GM23338 (cell line): ENCODE measurements at regions not wholly inside any gene's neighbourhood (a gene's known extent, or its start where the extent isn't known, plus 50 kb on each side); places are given as distances from the start of the nearest gene placed in this dataset.

Experiments
- ATAC-seq: fragments of 200-7000 bp; cut with Tn5 transposase; 3 replicates; pipeline ENCODE4 v1.9.1; 2020
- DNase-seq: peaks from one replicate; pipeline ENCODE4 v3.0.0-alpha.2; 2015; ENCODE audit warnings: low spot score
- H2AFZ ChIP-seq: fragments of 200-600 bp; sonication (generic); 2 replicates; pipeline ENCODE4 v1.8.0; 2016; ENCODE audit warnings: antibody characterized with exemption, mild to moderate bottlenecking, moderate library complexity
- H3F3A ChIP-seq: fragments of 200-600 bp; sonication (generic); replicated peaks from 2 replicates; pipeline ENCODE4 v1.8.0; 2017; ENCODE audit warnings: antibody characterized with exemption, mixed run types, low read depth
- H3K27ac ChIP-seq: fragments of 200-600 bp; sonication (generic); 2 replicates; pipeline ENCODE4 v1.6.1; 2016; ENCODE audit warnings: low read depth
- H3K27me3 ChIP-seq: fragments of 200-600 bp; sonication (generic); 2 replicates; pipeline ENCODE4 v1.8.0; 2016; ENCODE audit warnings: mild to moderate bottlenecking, mixed run types, moderate library complexity; ENCODE audit not compliant: insufficient read depth
- H3K36me3 ChIP-seq: fragments of 200-600 bp; sonication (generic); 2 replicates; pipeline ENCODE4 v1.8.0; 2016; ENCODE audit warnings: mild to moderate bottlenecking; ENCODE audit not compliant: insufficient read depth
- H3K4me1 ChIP-seq: fragments of 200-600 bp; sonication (generic); 2 replicates; pipeline ENCODE4 v1.8.0; 2016; ENCODE audit warnings: mild to moderate bottlenecking, moderate library complexity; ENCODE audit not compliant: insufficient read depth
- H3K4me2 ChIP-seq: fragments of 200-600 bp; sonication (generic); 2 replicates; pipeline ENCODE4 v1.7.1; 2017; ENCODE audit warnings: mixed run types
- H3K4me3 ChIP-seq: fragments of 200-600 bp; sonication (generic); 2 replicates; pipeline ENCODE4 v1.6.1; 2016; ENCODE audit warnings: mixed run types
- H3K79me2 ChIP-seq: fragments of 200-600 bp; sonication (generic); replicated peaks from 2 replicates; pipeline ENCODE4 v1.8.0; 2017; ENCODE audit warnings: mild to moderate bottlenecking; ENCODE audit not compliant: insufficient read depth
- H3K9me2 ChIP-seq: fragments of 200-600 bp; sonication (generic); 2 replicates; pipeline ENCODE4 v1.8.0; 2017; ENCODE audit not compliant: insufficient read depth
- H4K20me1 ChIP-seq: fragments of 200-600 bp; sonication (generic); replicated peaks from 2 replicates; pipeline ENCODE4 v1.8.0; 2017; ENCODE audit warnings: mild to moderate bottlenecking; ENCODE audit not compliant: insufficient read depth
- H3K27ac Mint-ChIP-seq: 2 replicates; pipeline ENCODE4 v1.8.0; 2020; ENCODE audit warnings: inconsistent platforms, mild to moderate bottlenecking, moderate library complexity, mixed read lengths
- H3K27me3 Mint-ChIP-seq: 3 replicates; pipeline ENCODE4 v1.8.0; 2022; ENCODE audit warnings: low read depth, mild to moderate bottlenecking, moderate library complexity, mixed read lengths, inconsistent platforms; ENCODE audit not compliant: insufficient read depth, poor library complexity
- H3K36me3 Mint-ChIP-seq: 3 replicates; pipeline ENCODE4 v1.8.0; 2021; ENCODE audit warnings: low read depth, mild to moderate bottlenecking, inconsistent platforms, moderate library complexity, mixed read lengths
- H3K4me1 Mint-ChIP-seq: 3 replicates; pipeline ENCODE4 v1.8.0; 2020; ENCODE audit warnings: mild to moderate bottlenecking, inconsistent platforms, mixed read lengths
- H3K4me3 Mint-ChIP-seq: 3 replicates; pipeline ENCODE4 v1.8.0; 2021; ENCODE audit warnings: moderate library complexity, mild to moderate bottlenecking, inconsistent platforms, mixed read lengths
- H3K9me3 Mint-ChIP-seq: 3 replicates; pipeline ENCODE4 v1.8.0; 2020; ENCODE audit warnings: moderate library complexity, mild to moderate bottlenecking, inconsistent platforms, mixed read lengths
- CREB1 ChIP-seq: fragments of 250-450 bp; sonication (Bioruptor Pico); IDR thresholded peaks from 2 replicates; pipeline ENCODE4 v1.5.0; 2020; ENCODE audit warnings: low read depth, mild to moderate bottlenecking, moderate library complexity
- CTCF ChIP-seq, 2 experiments: fragments of 200-600 bp in 1 of 2; sonication (generic) in 1 of 2; conservative IDR thresholded peaks; 2 replicates each; pipeline versions ENCODE4 v1.5.1 to v1.6.1; 2016 to 2017; ENCODE audit warnings: antibody characterized with exemption in 2 of 2, low read depth in 2 of 2, mild to moderate bottlenecking in 2 of 2, moderate library complexity in 1 of 2
- ETS1 ChIP-seq: IDR thresholded peaks from 2 replicates; pipeline ENCODE4 v1.6.1; 2016; ENCODE audit warnings: antibody characterized with exemption
- EZH2phosphoT487 ChIP-seq: fragments of 200-600 bp; sonication (generic); IDR thresholded peaks from one replicate; pipeline ENCODE4 v1.8.1; 2018; ENCODE audit warnings: antibody characterized with exemption; ENCODE audit not compliant: unreplicated experiment
- NANOG ChIP-seq: IDR thresholded peaks from 2 replicates; pipeline ENCODE4 v1.6.1; 2016; ENCODE audit warnings: antibody characterized with exemption, borderline replicate concordance
- POLR2AphosphoS5 ChIP-seq: IDR thresholded peaks from 2 replicates; pipeline ENCODE4 v1.6.1; 2016; ENCODE audit warnings: antibody characterized with exemption, low read depth
- REST ChIP-seq: IDR thresholded peaks from one replicate; pipeline ENCODE4 v1.6.1; 2018; ENCODE audit warnings: antibody characterized with exemption; ENCODE audit not compliant: unreplicated experiment
- ZNF114 ChIP-seq: fragments of 250-450 bp; sonication (Bioruptor Pico); IDR thresholded peaks from 2 replicates; pipeline ENCODE4 v1.5.0; 2020; ENCODE audit warnings: mild to moderate bottlenecking, moderate library complexity

GRCh38 chr6:49038294-49038822 is 424.7 kb downstream of the MMUT start (continued):
- TF ChIP-seq POLR2AphosphoS5 (no peak), ETS1 (no peak), REST (no peak)

GRCh38 chr6:49030251-49031020 is 432.6 kb downstream of the MMUT start:
- Histone ChIP-seq H2AFZ (no peak overlapping the region), H3K4me1 (no peaks in the 10 kb centered on the region), H3K4me3 (no peak overlapping the region), H3K9me2 (no peaks in the 10 kb centered on the region), H3F3A (no peaks in the 10 kb centered on the region), H4K20me1 (no peaks in the 10 kb centered on the region), H3K79me2 (no peaks in the 10 kb centered on the region), H3K4me2 (no peak overlapping the region), H3K36me3 (no peaks in the 10 kb centered on the region), H3K27ac (no peak overlapping the region), H3K27me3 (no peaks in the 10 kb centered on the region)
- Mint-ChIP-seq H3K36me3 (0 out of 3 replicates have a peak, but pooled peaks cover 2% of the 10 kb centered on the region), H3K4me1 (peaks cover 2% of the 10 kb centered on the region; the same call in 1 of the 3 replicates), H3K9me3 (no peaks in the 10 kb centered on the region), H3K4me3 (no peak overlapping the region), H3K27ac (no peak overlapping the region), H3K27me3 (no peaks in the 10 kb centered on the region)
- no peak for ATAC-seq
- no peak for DNase-seq
- TF ChIP-seq NANOG (no peak), EZH2phosphoT487 (no peak), CREB1 (CRISPR knock-in tag) (no peak), REST (no peak), ETS1 (no peak), CTCF (conservative IDR thresholded peaks at IDR 0.05; ENCODE audit: low read depth in 2 of 2) (no peak), ZNF114 (no peak)
